IPS-18c (cell line): ENCODE measurements at regions not wholly inside any gene's neighbourhood (a gene's known extent, or its start where the extent isn't known, plus 50 kb on each side); places are given as distances from the start of the nearest gene placed in this dataset.

Experiments used
- H3K4me3 ChIP-seq: 2 replicates; pipeline ENCODE4 v1.7.0; 2013; ENCODE audit warnings: low read depth, mild to moderate bottlenecking, low read length, moderate library complexity; ENCODE audit not compliant: insufficient read depth
- H3K9me3 ChIP-seq: one replicate; pipeline ENCODE4 v1.6.1; 2013; ENCODE audit warnings: mild to moderate bottlenecking, low read length, moderate library complexity; ENCODE audit not compliant: control insufficient read depth, insufficient read depth

GRCh38 chr22:27626675-27627443 lies 174.7 kb downstream of the MN1 start:
- H3K9me3 ChIP-seq = no peaks in the 10 kb centered on the region

GRCh38 chr22:27627444-27627833 lies 174.1 kb downstream of the MN1 start:
- H3K9me3 ChIP-seq = no peaks in the 10 kb centered on the region
- no peak overlapping the region for H3K4me3 ChIP-seq

More at GRCh38 chr22:27626675-27627443, 174.7 kb downstream of the MN1 start:
- no peak overlapping the region for H3K4me3 ChIP-seq

GRCh38 chr22:27627901-27628300 lies 173.7 kb downstream of the MN1 start:
- Histone ChIP-seq H3K9me3 (no peaks in the 10 kb centered on the region), H3K4me3 (no peak overlapping the region)

- Histone ChIP-seq H3K4me3 (no peak overlapping the region), H3K9me3 (no peaks in the 10 kb centered on the region)
Measured at GRCh38 chr22:27628341-27628740, 173.2 kb downstream of the MN1 start.

GRCh38 chr22:27628891-27629631 lies 172.5 kb downstream of the MN1 start:
- no peak overlapping the region for H3K4me3 ChIP-seq
- no peaks in the 10 kb centered on the region for H3K9me3 ChIP-seq

- Histone ChIP-seq H3K4me3 (no peak overlapping the region), H3K9me3 (no peaks in the 10 kb centered on the region)
Measured at GRCh38 chr22:27629908-27630673, 171.5 kb downstream of the MN1 start.

- Histone ChIP-seq H3K9me3 (no peaks in the 10 kb centered on the region), H3K4me3 (no peak overlapping the region)
Measured at GRCh38 chr22:27630754-27631153, 170.8 kb downstream of the MN1 start.

GRCh38 chr22:27631641-27632040 lies 169.9 kb downstream of the MN1 start:
- H3K9me3 ChIP-seq = no peaks in the 10 kb centered on the region

GRCh38 chr22:27632451-27633295 lies 168.9 kb downstream of the MN1 start:
- no peak overlapping the region for H3K4me3 ChIP-seq
- H3K9me3 ChIP-seq = no peaks in the 10 kb centered on the region

More at GRCh38 chr22:27631641-27632040, 169.9 kb downstream of the MN1 start:
- H3K4me3 ChIP-seq = no peak overlapping the region

- H3K4me3 ChIP-seq = no peak overlapping the region
- no peaks in the 10 kb centered on the region for H3K9me3 ChIP-seq
Measured at GRCh38 chr22:27633296-27633871, 168.2 kb downstream of the MN1 start.

- Histone ChIP-seq H3K9me3 (no peaks in the 10 kb centered on the region), H3K4me3 (no peak overlapping the region)
Measured at GRCh38 chr22:27634043-27634740, 167.4 kb downstream of the MN1 start.

GRCh38 chr22:27635435-27635834 lies 166.1 kb downstream of the MN1 start:
- H3K4me3 ChIP-seq = no peak overlapping the region

GRCh38 chr22:27635852-27636251 lies 165.7 kb downstream of the MN1 start:
- Histone ChIP-seq H3K4me3 (no peak overlapping the region), H3K9me3 (no peaks in the 10 kb centered on the region)

More at GRCh38 chr22:27635435-27635834, 166.1 kb downstream of the MN1 start:
- H3K9me3 ChIP-seq = no peaks in the 10 kb centered on the region

- Histone ChIP-seq H3K4me3 (no peak overlapping the region), H3K9me3 (no peaks in the 10 kb centered on the region)
Measured at GRCh38 chr22:27636716-27637508, 164.6 kb downstream of the MN1 start.

GRCh38 chr22:27637604-27638003 lies 164.0 kb downstream of the MN1 start:
- Histone ChIP-seq H3K4me3 (no peak overlapping the region), H3K9me3 (no peaks in the 10 kb centered on the region)
